Tongue (tissue), 1 donor: ENCODE measurements at regions not wholly inside any gene's neighbourhood (a gene's known extent, or its start where the extent isn't known, plus 50 kb on each side); places are given as distances from the start of the nearest gene placed in this dataset.
"Not testable (repeated sequence)": the region's sequence is repeated elsewhere in the genome, so short reads cannot be mapped to it uniquely, and the experiment has no call there.

Experiments used
- DNase-seq: peaks from one replicate; pipeline ENCODE4 v3.0.0-alpha.2; 2015

DNA sequence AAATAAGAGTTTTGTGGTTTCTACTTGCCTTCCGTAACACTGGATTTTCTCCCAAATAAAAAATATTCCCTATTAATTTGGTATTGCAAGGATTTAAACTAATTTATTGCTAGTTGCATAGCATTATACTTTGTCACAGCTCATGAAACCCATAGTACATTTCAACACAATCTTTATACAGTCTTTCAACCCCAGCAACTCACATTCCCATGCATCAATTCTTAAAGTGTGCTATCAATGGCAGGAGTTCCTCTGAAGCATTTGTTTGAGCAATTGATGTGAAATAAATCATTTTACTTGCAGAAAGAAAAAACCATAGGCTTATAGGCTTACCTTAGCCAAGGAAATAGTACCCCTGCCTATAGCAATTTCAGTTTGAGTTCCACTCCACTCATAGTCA, 251.9 kb downstream of the PAPSS1 start:
- no peak for DNase-seq

- DNase-seq, result no peak
Observed at GRCh38 chr4:107467461-107467860, 252.6 kb downstream of the PAPSS1 start.

DNA sequence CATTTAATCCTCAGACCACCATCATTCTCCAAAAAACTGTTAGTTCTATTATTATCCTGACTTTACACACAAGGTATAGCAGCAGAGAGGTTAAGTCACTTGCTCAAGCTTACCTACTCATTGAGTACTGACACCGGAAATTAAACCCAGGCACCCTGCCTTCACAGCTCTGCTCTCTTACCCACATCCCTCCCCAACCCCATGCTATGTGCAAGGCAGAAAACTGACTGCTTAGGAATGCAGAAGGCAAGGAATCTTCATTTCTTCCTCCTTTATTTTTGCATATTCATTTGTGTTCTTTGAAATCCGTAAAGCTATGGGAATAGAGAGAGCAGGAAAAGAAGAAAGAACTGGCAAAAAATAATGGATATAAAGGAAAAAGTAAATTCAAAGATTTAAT, 261.8 kb downstream of the PAPSS1 start:
- DNase-seq, result no peak

DNA sequence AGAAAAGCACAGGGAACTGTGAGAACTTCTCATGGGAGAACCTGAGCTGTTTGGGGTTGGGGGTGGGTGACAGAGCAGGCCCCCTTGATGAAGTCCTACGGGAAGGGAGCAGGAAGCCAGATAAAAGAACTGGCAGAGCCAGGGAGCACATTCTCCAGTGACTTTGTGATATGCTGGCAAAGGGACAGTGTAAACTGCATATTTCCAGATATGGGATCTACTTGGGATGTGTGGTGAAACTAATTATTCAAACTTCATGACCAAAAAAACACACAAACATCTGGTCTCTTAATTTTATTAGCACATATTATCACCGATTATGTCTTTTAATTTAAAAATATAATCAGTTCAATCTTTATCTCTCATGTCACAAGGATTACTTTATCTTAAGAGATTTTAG, 266.0 kb downstream of the PAPSS1 start:
- DNase-seq, result no peak

- DNase-seq, result peak; percentile 21
Observed at GRCh38 chr4:107452717-107453630, 267.1 kb downstream of the PAPSS1 start.

- DNase-seq, result peak; percentile 11
Observed at GRCh38 chr4:107449611-107450369, 270.2 kb downstream of the PAPSS1 start.

GRCh38 chr4:107442538-107443111, 277.4 kb downstream of the PAPSS1 start:
- no peak for DNase-seq

DNA sequence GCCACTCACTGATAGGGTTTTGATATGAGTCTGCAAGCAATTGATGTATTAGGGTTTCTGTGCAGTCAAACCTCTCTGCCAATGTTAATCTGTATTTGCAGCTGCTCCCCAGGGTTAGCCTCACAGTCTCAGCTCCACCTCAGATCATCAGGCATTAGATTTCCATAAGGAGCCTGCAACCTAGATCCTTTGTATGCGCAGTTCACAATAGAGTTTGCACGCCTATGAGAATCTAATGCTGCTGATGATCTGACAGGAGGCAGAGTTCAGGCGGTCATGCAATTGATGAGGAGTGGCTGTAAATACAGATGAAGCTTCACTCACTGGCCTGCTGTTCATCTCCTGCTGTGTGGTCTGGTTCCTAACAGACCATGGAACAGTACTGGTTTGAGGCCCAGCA, 280.6 kb downstream of the PAPSS1 start:
- DNase-seq, result no peak

DNA sequence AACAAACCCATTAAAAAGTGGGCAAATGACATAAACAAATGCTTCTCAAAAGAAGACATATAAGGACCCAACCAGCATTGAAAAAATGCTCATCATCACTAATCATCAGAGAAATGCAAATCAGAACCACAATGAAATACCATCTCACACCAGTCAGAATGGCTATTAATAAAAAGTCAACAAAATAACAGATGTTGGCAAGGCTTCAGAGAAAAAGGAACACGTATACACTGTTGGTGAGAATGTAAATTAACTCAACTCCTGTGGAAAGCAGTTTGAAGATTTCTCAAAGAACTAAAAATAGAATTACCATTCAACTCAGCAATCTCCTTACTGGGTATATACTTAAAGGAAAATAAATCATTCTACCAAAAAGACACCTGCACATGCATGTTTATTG, 283.6 kb downstream of the PAPSS1 start:
- not testable (repeated sequence) for DNase-seq

GRCh38 chr4:107432451-107432850, 287.6 kb downstream of the PAPSS1 start:
- no peak for DNase-seq

GRCh38 chr4:107423677-107424405, 296.2 kb downstream of the PAPSS1 start:
- no peak for DNase-seq

GRCh38 chr4:107419536-107419935, 300.5 kb downstream of the PAPSS1 start:
- DNase-seq, result not testable (repeated sequence)

DNA sequence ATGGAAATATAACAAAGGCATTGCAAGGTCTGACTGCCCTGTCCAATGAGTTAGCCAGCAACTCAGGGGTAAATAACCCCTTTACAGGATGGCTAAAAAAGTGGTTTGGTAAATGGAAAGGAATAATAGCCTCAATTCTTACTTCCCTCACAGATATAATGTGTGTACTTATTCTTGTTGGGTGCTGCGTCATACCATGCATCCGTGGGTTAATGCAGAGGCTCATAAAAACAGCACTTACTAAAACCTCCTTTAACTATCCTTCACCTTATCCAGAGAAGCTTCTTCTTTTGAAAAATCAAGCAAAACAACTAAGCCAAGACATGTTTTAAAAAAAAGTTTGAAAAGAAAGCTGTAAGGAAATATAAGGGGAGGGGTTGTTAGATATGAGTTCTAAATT, 301.0 kb downstream of the PAPSS1 start:
- no peak for DNase-seq

DNA sequence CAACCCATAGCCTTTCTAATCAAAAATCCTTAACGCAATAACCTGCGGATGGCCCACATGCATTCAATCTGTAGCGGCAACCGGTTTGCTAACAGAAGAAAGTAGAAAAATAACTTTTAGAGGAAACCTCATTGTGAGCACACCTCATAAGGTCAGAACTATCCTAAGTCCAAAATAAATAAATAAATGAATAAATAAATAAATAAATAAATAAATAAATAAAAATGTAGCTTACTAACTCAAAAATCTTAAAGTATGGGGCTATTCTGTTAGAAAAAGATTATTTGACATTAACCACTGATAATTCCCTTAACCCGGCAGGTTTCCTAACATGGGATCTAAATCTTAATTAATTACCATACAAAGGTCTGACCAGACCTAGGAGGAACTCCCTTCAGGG, 304.5 kb downstream of the PAPSS1 start:
- not testable (repeated sequence) for DNase-seq

DNA sequence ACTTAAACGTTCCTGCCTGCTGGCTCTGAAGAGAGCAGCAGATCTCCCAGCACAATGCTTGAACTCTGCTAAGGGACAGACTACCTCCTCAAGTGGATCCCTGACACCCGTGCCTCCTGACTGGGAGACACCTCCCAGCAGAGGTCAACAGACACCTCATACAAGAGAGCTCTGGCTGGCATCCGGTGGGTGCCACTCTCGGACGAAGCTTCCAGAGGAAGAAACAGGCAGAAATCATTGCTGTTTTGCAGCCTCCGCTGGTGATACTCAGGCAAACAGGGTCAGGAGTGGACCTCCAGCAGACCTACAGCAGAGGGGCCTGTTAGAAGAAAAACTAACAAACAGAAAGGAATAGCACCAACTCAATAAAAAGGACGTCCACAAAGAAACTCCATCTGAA, 310.2 kb downstream of the PAPSS1 start:
- DNase-seq, result not testable (repeated sequence)

DNA sequence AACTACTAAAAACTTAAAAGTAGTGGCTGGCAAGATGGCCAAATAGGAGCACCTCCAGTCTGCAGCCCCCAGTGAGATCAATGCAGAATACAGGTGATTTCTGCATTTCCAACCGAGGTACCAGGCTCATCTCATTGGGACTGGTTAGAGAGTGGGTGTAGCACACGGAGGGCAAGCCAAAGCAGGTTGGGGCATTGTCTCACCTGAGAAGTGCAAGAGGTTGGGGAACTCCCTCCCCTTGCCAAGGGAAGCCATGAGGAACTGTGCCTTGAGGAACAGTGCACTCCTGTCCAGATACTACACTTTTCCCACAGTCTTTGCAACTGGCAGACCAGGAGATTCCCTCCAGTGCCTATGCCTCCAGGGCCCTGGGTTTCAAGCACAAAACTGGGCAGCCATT, 311.1 kb downstream of the PAPSS1 start:
- DNase-seq, result no peak

DNA sequence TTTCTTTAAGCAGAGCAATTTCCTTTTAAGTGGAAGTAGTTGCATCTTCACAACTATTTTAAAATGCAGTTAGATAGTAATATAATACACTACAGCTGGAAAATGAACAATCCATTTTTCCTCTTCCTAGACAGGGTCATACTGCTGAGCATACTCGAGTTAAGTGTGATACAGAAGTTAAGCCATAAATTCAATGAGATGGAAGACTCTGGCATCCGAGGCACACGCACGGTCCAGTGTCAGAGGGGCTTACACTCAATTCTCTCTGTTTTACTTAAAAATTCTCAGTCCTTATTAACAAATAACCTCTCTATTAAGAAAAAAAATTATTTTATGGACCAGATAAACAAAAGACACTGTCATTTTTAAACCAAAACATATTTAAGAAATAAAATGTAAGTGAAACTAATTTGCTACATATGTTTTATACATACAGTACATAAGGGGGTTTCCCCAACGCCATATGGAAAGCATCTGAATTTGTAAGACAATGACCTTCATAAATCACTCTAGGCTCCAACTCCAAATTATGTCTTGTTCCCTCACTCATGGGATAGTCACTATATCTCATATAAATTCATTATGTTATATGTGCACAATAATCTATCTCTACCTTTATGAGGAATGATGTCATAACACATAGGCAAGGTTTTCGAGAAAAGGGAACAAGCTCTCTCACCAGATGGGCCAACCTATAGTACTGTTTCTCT, 315.3 kb downstream of the PAPSS1 start:
- DNase-seq, result peak; percentile 31

DNA sequence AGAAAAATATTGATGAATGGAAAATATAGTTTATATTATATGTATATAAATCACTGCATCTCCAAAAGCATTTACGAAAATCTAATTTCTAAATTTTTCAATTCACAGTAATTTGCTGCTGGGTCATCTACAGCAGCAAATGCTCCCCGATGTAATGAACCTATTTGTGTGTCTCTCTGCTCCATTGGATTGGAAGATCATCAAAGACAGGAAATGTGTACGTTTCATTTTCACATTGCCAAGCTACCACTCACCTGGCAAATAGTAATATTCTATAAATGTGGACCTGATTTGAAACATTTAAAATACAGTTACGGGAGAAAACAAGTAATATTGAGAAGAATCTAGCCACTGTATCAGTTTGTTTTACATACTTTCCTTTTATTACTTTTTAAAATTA, 317.7 kb downstream of the PAPSS1 start:
- no peak for DNase-seq

GRCh38 chr4:107392951-107393350, 327.1 kb downstream of the PAPSS1 start:
- DNase-seq, result no peak

GRCh38 chr4:107392380-107392779, 327.7 kb downstream of the PAPSS1 start:
- no peak for DNase-seq

- no peak for DNase-seq
Observed at GRCh38 chr4:107391630-107392028, 328.4 kb downstream of the PAPSS1 start.
